HG02938 (cell line): ENCODE measurements at regions not wholly inside any gene's neighbourhood (a gene's known extent, or its start where the extent isn't known, plus 50 kb on each side); places are given as distances from the start of the nearest gene placed in this dataset.
"Not testable (repeated sequence)": the region's sequence is repeated elsewhere in the genome, so short reads cannot be mapped to it uniquely, and the experiment has no call there.

Experiments used
- ATAC-seq: cut with Tn5 transposase; IDR thresholded peaks from one replicate; pipeline ENCODE4 v1.9.1; 2021; ENCODE audit warnings: mild to moderate bottlenecking, moderate library complexity; ENCODE audit not compliant: unreplicated experiment

- no peak for ATAC-seq
These were observed 131.5 kb upstream of the SV2C start for GRCh38 chr5:75951716-75952115.

- ATAC-seq: no peak
These were observed 132.0 kb upstream of the SV2C start for GRCh38 chr5:75951158-75951557.

- no peak for ATAC-seq
These were observed 134.7 kb upstream of the SV2C start for GRCh38 chr5:75948438-75948837.

- no peak for ATAC-seq
These were observed 142.8 kb upstream of the SV2C start for GRCh38 chr5:75940418-75940817.

- no peak for ATAC-seq
These were observed 147.6 kb upstream of the SV2C start for GRCh38 chr5:75935572-75935971.

- no peak for ATAC-seq
These were observed 149.7 kb upstream of the SV2C start for GRCh38 chr5:75933489-75933888.

GRCh38 chr5:75931175-75931574 lies 152.0 kb upstream of the SV2C start:
- ATAC-seq: no peak

- no peak for ATAC-seq
These were observed 154.2 kb upstream of the SV2C start for GRCh38 chr5:75928992-75929391.

GRCh38 chr5:75922480-75922879 lies 160.7 kb upstream of the SV2C start:
- no peak for ATAC-seq

- ATAC-seq: no peak
These were observed 162.2 kb upstream of the SV2C start for GRCh38 chr5:75921011-75921410.

- no peak for ATAC-seq
These were observed 167.0 kb upstream of the SV2C start for GRCh38 chr5:75916144-75916543.

GRCh38 chr5:75909223-75909622 lies 174.0 kb upstream of the SV2C start:
- no peak for ATAC-seq

- ATAC-seq: no peak
These were observed 175.5 kb upstream of the SV2C start for GRCh38 chr5:75907651-75908050.

GRCh38 chr5:75894482-75894881 lies 177.2 kb upstream of the POC5 start:
- no peak for ATAC-seq

- no peak for ATAC-seq
These were observed 174.5 kb upstream of the POC5 start for GRCh38 chr5:75891736-75892135.

- ATAC-seq: no peak
These were observed 173.8 kb upstream of the POC5 start for GRCh38 chr5:75891020-75891419.

GRCh38 chr5:75890546-75890945 lies 173.3 kb upstream of the POC5 start:
- ATAC-seq: no peak

- no peak for ATAC-seq
These were observed 169.5 kb upstream of the POC5 start for GRCh38 chr5:75886706-75887105.

GRCh38 chr5:75885849-75886596 lies 168.8 kb upstream of the POC5 start:
- no peak for ATAC-seq

- ATAC-seq: no peak
These were observed 168.1 kb upstream of the POC5 start for GRCh38 chr5:75885321-75885720.

GRCh38 chr5:75869891-75870290 lies 152.7 kb upstream of the POC5 start:
- no peak for ATAC-seq

- no peak for ATAC-seq
These were observed 145.6 kb upstream of the POC5 start for GRCh38 chr5:75862872-75863271.

GRCh38 chr5:75859621-75860020 lies 142.4 kb upstream of the POC5 start:
- ATAC-seq: not testable (repeated sequence)
